Astrocyte of the cerebellum (primary cell): ENCODE measurements at regions not wholly inside any gene's neighbourhood (a gene's known extent, or its start where the extent isn't known, plus 50 kb on each side); places are given as distances from the start of the nearest gene placed in this dataset.

Experiments
- DNase-seq: peaks from one replicate; pipeline ENCODE4 v3.0.0-alpha.2; 2011; ENCODE audit warnings: low read depth
- H3K4me3 ChIP-seq: 2 replicates; pipeline ENCODE4 v1.5.1; 2011; ENCODE audit warnings: mild to moderate bottlenecking, low read depth, low read length, moderate library complexity
- CTCF ChIP-seq: IDR thresholded peaks from 2 replicates; pipeline ENCODE4 v1.5.1; 2012; ENCODE audit warnings: low read length, low read depth, moderate library complexity, mild to moderate bottlenecking; ENCODE audit errors: missing control alignments
- in situ Hi-C: cut with HindIII; loops from 2 replicates; pipeline ENCODE4 v1.10.0; 2017; ENCODE audit warnings: low sequenced_read_pairs

- in situ Hi-C loops = no loop called here
- no peak overlapping the region for H3K4me3 ChIP-seq
- TF ChIP-seq CTCF = no peak
- DNase-seq = no peak
Measured at GRCh38 chr13:38204556-38204955, 145.1 kb upstream of the UFM1 start.

GRCh38 chr13:38202740-38203139 is 146.9 kb upstream of the UFM1 start:
- peak; percentile 64 for DNase-seq
- H3K4me3 ChIP-seq = no peak overlapping the region
- TF ChIP-seq CTCF = no peak
- in situ Hi-C loops = no loop called here

GRCh38 chr13:38191016-38191415 is 158.6 kb upstream of the UFM1 start:
- no peak for DNase-seq
- in situ Hi-C loops = no loop called here
- H3K4me3 ChIP-seq = no peak overlapping the region
- no peak for TF ChIP-seq CTCF

GRCh38 chr13:38180670-38181069 is 169.0 kb upstream of the UFM1 start:
- in situ Hi-C loops = no loop called here
- no peak overlapping the region for H3K4me3 ChIP-seq
- DNase-seq = no peak

GRCh38 chr13:38180126-38180525 is 169.5 kb upstream of the UFM1 start:
- in situ Hi-C loops = no loop called here
- no peak overlapping the region for H3K4me3 ChIP-seq
- DNase-seq = peak; percentile 31
- no peak for TF ChIP-seq CTCF

More at GRCh38 chr13:38180670-38181069, 169.0 kb upstream of the UFM1 start:
- TF ChIP-seq CTCF = no peak

GRCh38 chr13:38176664-38177063 is 173.0 kb upstream of the UFM1 start:
- no peak overlapping the region for H3K4me3 ChIP-seq
- in situ Hi-C loops = no loop called here
- TF ChIP-seq CTCF = no peak
- no peak for DNase-seq

- in situ Hi-C loops = no loop called here
- no peak for DNase-seq
- H3K4me3 ChIP-seq = no peak overlapping the region
- TF ChIP-seq CTCF = no peak
Measured at GRCh38 chr13:38173403-38173802, 176.2 kb upstream of the UFM1 start.
